Left lung (tissue), 4 donors: ENCODE measurements at regions not wholly inside any gene's neighbourhood (a gene's known extent, or its start where the extent isn't known, plus 50 kb on each side); places are given as distances from the start of the nearest gene placed in this dataset.

Experiments
- ATAC-seq: fragments of 200-7000 bp; cut with Tn5 transposase; one replicate; pipeline ENCODE4 v1.9.1; 2020; ENCODE audit warnings: moderate library complexity
- DNase-seq, 4 donors: peaks; one replicate each; pipeline ENCODE4 v3.0.0-alpha.2; 2013 to 2020
- H3K27ac ChIP-seq, 2 donors: fragments of 200-600 bp; sonication (generic) in 1 of 2; one replicate each; pipeline versions ENCODE4 v1.5.0 to v1.8.0; 2020 to 2021
- H3K27me3 ChIP-seq, 2 donors: fragments of 200-600 bp; sonication (generic) in 1 of 2; one replicate each; pipeline versions ENCODE4 v1.5.0 to v1.8.0; 2020 to 2021
- H3K36me3 ChIP-seq, 2 donors: fragments of 200-600 bp; sonication (generic) in 1 of 2; one replicate each; pipeline versions ENCODE4 v1.5.0 to v1.8.0; 2020 to 2021
- H3K4me1 ChIP-seq, 2 donors: fragments of 200-600 bp; one replicate each; pipeline ENCODE4 v1.8.0; 2021
- H3K4me3 ChIP-seq, 2 donors: fragments of 200-600 bp; sonication (generic) in 1 of 2; one replicate each; pipeline versions ENCODE4 v1.5.0 to v1.8.0; 2020 to 2021; ENCODE audit warnings: mild to moderate bottlenecking in 1 of 2
- H3K9me3 ChIP-seq, 2 donors: fragments of 200-600 bp; sonication (generic) in 1 of 2; one replicate each; pipeline versions ENCODE4 v1.5.0 to v1.8.0; 2020 to 2021
- CTCF ChIP-seq, 2 donors: fragments of 200-600 bp; sonication (generic) in 1 of 2; IDR thresholded peaks; one replicate each; pipeline versions ENCODE4 v1.5.0 to v1.8.0; 2021; ENCODE audit warnings: antibody characterized with exemption in 2 of 2
- intact Hi-C, 2 donors: fragments of 100-400 bp; cut with DNase I; formaldehyde crosslinking; loops; one replicate each; pipeline versions ENCODE4 v1.11.2 to v1.14.2; 2022
- donor health status: DM: no; HTN: yes; CAD: no.
- donor health status: DM: no; HTN: no; CAD: no.

DNA sequence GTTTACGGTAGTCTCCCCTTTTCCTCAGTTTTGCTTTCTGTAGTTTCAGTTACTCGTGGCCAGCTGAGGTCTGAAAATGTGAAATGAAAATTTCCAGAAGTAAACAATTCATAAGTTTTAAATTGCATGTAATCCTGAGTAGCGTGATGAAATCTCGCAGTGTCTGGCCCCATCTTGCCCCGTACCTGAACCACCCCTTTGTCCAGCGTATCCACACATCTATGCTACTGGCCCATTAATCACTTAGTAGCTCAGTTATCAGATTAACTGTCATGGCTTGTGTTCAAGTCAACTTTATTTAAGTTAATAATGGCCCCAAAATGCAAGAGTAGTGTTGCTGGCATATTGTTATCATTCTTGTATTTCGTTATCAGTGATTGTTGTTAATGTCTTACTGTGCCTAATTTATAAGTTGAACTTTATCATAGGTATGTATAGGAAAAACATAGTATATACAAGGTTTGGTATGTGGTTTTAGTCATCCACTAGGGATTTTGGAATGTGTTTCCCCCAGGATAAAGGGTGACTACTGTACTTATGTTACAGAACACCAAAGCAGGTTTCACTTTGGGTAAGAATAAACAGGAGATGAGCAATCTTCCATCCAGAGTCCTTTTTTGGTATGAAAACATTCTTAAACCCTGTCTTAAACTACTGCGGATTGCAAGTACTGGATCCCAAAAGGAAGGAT is 118.4 kb upstream of the KCNN2 start:
- Histone ChIP-seq H3K36me3 (no peaks in the 10 kb centered on the region), H3K27ac (no peak overlapping the region), H3K27me3 (no peaks in the 10 kb centered on the region), H3K4me1 (no peaks in the 10 kb centered on the region), H3K4me3 (no peak overlapping the region), H3K9me3 (no peaks in the 10 kb centered on the region)
- DNase-seq (no peak), ATAC-seq (no peak)
- intact Hi-C loops: no loop called here
- TF ChIP-seq CTCF (IDR thresholded peaks at IDR 0.05): no peak

- no peaks in the 10 kb centered on the region for H3K4me1 ChIP-seq
- no peaks in the 10 kb centered on the region for H3K9me3 ChIP-seq
- ATAC-seq (no peak), DNase-seq (no peak)
- no peak for TF ChIP-seq CTCF (IDR thresholded peaks at IDR 0.05)
- H3K4me3 ChIP-seq: no peak overlapping the region
- no peaks in the 10 kb centered on the region for H3K36me3 ChIP-seq
- intact Hi-C loops: no loop called here
- H3K27ac ChIP-seq: no peak overlapping the region
- no peaks in the 10 kb centered on the region for H3K27me3 ChIP-seq
Observed at GRCh38 chr5:114243972-114244317, 117.9 kb upstream of the KCNN2 start.

GRCh38 chr5:114249823-114250222 is 112.0 kb upstream of the KCNN2 start:
- DNase-seq: no peak
- intact Hi-C loops: no loop called here
- Histone ChIP-seq H3K36me3 (no peaks in the 10 kb centered on the region), H3K9me3 (no peaks in the 10 kb centered on the region), H3K4me3 (no peak overlapping the region), H3K27me3 (no peaks in the 10 kb centered on the region), H3K27ac (no peak overlapping the region), H3K4me1 (no peaks in the 10 kb centered on the region)
- no peak for ATAC-seq
- no peak for TF ChIP-seq CTCF (IDR thresholded peaks at IDR 0.05)

DNA sequence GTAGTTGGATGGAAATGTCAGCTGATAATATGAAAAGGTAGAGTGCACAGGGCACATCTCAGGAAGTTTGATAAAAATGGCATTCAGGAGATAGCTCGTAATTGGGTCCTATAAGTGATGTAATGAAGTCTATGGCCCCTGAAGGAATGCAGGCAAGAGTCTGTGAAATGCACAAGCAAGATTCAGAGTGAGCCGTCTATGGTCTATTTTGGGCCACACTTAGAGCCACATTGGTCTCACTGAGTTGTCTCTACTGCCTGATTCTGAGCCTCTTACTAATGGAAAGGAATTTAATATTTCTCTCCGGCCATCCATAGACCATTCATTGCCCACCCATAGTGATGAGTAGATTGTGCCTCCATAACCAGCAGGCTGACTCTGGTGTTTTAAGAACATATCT is 111.3 kb upstream of the KCNN2 start:
- Histone ChIP-seq H3K4me3 (no peak overlapping the region), H3K9me3 (no peaks in the 10 kb centered on the region), H3K36me3 (no peaks in the 10 kb centered on the region), H3K4me1 (no peaks in the 10 kb centered on the region), H3K27me3 (no peaks in the 10 kb centered on the region), H3K27ac (no peak overlapping the region)
- no peak for ATAC-seq
- TF ChIP-seq CTCF (IDR thresholded peaks at IDR 0.05): no peak
- intact Hi-C loops: no loop called here
- DNase-seq: no peak

DNA sequence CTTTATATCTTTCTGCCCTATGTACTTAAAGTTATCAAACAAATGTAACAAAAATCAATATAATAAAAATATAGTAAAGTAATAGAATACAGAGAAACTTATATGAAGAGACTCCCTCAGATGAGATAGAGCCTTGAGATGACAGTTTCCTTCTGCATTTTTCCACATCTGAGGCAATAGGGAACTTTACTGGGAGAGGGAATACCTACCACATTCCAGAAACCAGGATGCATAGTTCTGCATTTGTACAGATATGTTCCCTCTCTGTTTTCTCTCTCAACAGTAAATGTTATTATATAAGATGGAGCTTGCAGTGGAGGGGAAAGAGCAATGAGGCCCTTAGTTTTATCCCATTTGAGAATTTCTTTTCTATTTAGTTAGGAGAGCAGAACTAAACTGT is 109.6 kb upstream of the KCNN2 start:
- H3K36me3 ChIP-seq: no peaks in the 10 kb centered on the region
- TF ChIP-seq CTCF (IDR thresholded peaks at IDR 0.05): no peak
- H3K9me3 ChIP-seq: no peaks in the 10 kb centered on the region
- no peak overlapping the region for H3K4me3 ChIP-seq
- intact Hi-C loops: no loop called here
- no peaks in the 10 kb centered on the region for H3K4me1 ChIP-seq
- H3K27me3 ChIP-seq: no peaks in the 10 kb centered on the region
- no peak overlapping the region for H3K27ac ChIP-seq
- DNase-seq (no peak), ATAC-seq (no peak)
